ENCODE measurements at regions not wholly inside any gene's neighbourhood (a gene's known extent, or its start where the extent isn't known, plus 50 kb on each side); places are given as distances from the start of the nearest gene placed in this dataset.
A peak's percentile ranks its signal among the peaks of the same experiment; 100 is the strongest.

DNA sequence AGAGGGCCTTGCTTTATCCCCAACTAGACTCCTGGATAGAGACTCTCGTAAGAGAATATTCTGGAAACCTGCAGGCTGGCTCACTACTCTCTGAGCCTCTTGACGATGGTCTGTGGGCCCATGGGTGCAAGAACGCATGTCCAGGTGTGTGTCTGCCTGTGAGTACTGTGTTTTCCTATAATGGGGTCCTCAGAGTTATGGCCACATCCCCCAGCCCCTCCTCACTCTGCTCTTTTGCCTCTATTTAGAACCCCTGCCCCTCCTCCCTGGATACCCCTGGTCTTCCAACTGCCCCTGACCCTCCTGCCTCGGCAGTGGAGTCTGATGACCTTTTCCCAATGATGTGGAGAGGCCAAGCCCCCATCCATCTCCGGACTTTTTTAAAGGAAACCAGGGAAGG is 148.1 kb downstream of the ZFP36L2 start:
- no peak for TF ChIP-seq EP300 (IDR thresholded peaks at IDR 0.05; ENCODE audit: low read depth)
- TF ChIP-seq, protein P1, sequence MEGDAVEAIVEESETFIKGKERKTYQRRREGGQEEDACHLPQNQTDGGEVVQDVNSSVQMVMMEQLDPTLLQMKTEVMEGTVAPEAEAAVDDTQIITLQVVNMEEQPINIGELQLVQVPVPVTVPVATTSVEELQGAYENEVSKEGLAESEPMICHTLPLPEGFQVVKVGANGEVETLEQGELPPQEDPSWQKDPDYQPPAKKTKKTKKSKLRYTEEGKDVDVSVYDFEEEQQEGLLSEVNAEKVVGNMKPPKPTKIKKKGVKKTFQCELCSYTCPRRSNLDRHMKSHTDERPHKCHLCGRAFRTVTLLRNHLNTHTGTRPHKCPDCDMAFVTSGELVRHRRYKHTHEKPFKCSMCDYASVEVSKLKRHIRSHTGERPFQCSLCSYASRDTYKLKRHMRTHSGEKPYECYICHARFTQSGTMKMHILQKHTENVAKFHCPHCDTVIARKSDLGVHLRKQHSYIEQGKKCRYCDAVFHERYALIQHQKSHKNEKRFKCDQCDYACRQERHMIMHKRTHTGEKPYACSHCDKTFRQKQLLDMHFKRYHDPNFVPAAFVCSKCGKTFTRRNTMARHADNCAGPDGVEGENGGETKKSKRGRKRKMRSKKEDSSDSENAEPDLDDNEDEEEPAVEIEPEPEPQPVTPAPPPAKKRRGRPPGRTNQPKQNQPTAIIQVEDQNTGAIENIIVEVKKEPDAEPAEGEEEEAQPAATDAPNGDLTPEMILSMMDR (IDR thresholded peaks at IDR 0.05), result no peak
- no peak for TF ChIP-seq POLR2A (IDR thresholded peaks at IDR 0.05)
- TF ChIP-seq POLR2AphosphoS5 (IDR thresholded peaks at IDR 0.05), result no peak
- in situ Hi-C loops (cut with MboI; ENCODE audit: low pct_ligation_motif_present in 1 of 4, low pct_unique_long_range_greater_than_20kb in 1 of 4, low sequenced_read_pairs in 3 of 4) (no loop called here), intact Hi-C loops (cut with DNase I; ENCODE audit: low total_unique reads) (no loop called here)
- no peak overlapping the region for H3K27ac ChIP-seq
- peaks cover 24 to 50% (median 36%) of the 10 kb centered on the region in 4 donors for H3K4me1 ChIP-seq
- no peaks in the 10 kb centered on the region for H3K9me3 ChIP-seq
- H3K36me3 ChIP-seq, result no peaks in the 10 kb centered on the region
- 80 to 92% methylated on average over 2 to 5 of the region's 5 CpGs for WGBS, 2 donors (ENCODE audit: low coverage in 1 of 2)
- no peaks in the 10 kb centered on the region for H3K27me3 ChIP-seq
- no peak overlapping the region for H3K4me3 ChIP-seq
- DNase-seq, result no peak

DNA sequence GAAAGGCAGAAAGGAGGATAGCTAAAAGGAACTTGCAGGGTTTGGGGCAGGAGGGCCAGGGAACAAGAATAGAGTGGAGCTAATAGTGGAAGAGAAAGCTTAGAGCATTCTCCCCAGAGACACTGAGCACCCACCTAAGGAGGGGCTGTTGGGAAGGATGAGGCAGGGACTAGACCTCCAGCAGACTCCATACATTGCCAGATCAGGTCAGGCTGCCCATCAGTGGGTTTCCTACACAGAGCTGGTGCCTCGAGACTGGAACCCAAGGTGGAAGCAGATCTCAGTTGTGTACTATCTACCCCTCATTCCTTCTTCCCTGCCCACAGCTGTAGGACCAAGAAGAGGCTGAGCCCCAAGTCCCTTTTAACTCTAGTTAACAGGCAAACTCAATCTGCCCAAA is 148.5 kb downstream of the ZFP36L2 start:
- WGBS, 2 donors (ENCODE audit: low coverage in 1 of 2), result 87 to 88% methylated on average over 1 of the region's 1 CpG
- no peaks in the 10 kb centered on the region for H3K36me3 ChIP-seq
- in situ Hi-C loops (cut with MboI; ENCODE audit: low pct_ligation_motif_present in 1 of 4, low pct_unique_long_range_greater_than_20kb in 1 of 4, low sequenced_read_pairs in 3 of 4), result no loop called here
- DNase-seq, result no peak
- TF ChIP-seq, protein P1 (IDR thresholded peaks at IDR 0.05), result no peak
- TF ChIP-seq EP300 (IDR thresholded peaks at IDR 0.05; ENCODE audit: low read depth) (no peak), POLR2AphosphoS5 (IDR thresholded peaks at IDR 0.05) (no peak), POLR2A (IDR thresholded peaks at IDR 0.05) (no peak)
- H3K27ac ChIP-seq, result no peak overlapping the region
- H3K9me3 ChIP-seq, result no peaks in the 10 kb centered on the region
- H3K4me1 ChIP-seq, result peaks cover 23 to 46% (median 33%) of the 10 kb centered on the region in 4 donors
- H3K4me3 ChIP-seq, result no peak overlapping the region
- intact Hi-C loops (cut with DNase I; ENCODE audit: low total_unique reads), result no loop called here
- no peaks in the 10 kb centered on the region for H3K27me3 ChIP-seq

DNA sequence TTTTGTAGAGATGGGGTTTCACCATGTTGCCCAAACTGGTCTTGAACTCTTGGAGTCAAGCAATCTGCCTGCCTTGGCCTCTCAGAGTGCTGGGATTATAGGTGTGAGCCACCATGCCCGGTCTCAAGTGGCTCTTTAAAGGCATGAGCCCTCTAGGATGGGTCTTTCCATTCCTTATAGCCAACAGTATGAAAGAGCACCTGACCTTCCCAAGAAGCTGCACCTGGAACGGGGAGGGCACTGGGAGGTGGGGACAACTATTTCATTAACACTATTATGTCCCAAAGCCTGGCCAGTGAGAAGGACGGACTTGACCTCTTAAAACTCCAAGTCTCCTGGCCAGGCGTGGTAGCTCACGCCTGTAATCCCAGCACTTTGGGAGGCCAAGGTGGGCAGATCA is 149.7 kb downstream of the ZFP36L2 start:
- peaks cover 12 to 35% (median 24%) of the 10 kb centered on the region in 4 donors for H3K4me1 ChIP-seq
- DNase-seq, result no peak
- WGBS, 2 donors (ENCODE audit: low coverage in 1 of 2), result 85% methylated on average over 5 of the region's 5 CpGs; no CpG with 5 or more reads in 1 of the 2 donors

DNA sequence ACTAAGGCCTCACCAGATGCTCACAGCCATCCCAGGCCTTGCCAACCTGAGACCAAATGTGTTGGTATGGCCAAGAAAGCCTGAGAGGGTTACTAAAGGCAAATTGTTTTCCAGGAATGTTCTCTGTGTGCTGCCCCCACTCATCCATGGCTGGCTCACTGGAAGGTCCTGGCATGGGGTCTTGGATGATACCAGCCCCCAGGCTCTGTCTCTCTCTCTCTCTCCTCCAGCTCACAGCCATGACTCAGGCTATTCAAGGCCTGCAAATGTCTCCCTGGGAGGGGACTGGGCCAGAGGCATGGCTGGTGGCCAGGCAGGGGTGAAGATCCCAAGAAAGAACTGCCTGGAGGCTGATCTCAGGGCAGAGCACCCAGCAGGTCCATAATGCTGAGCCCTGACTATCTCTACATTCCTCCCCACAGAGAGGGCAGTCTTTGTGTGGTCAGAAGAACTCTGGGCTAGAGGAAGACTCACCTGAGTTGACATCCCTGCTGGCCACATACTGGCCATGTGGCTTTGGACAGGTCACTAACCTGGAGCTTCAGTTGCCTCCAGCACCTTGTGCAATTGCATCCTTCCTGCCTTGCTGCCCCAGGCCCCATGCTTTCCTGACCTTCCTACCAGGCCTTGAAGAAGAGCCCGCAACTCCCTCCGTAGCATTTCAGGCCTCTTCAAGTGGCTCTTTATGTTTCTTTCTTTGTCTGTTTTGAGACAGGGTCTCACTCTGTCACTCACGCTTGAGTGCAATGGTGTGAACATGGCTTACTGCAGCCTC is 150.4 kb downstream of the ZFP36L2 start:
- Histone ChIP-seq H3K27ac (peak overlapping the region; percentile 53 to 70 (median 68)), H3K27me3 (no peaks in the 10 kb centered on the region), H3K4me3 (no peak overlapping the region), H3K36me3 (no peaks in the 10 kb centered on the region), H3K4me1 (peaks cover 12 to 38% (median 22%) of the 10 kb centered on the region in 4 donors), H3K9me3 (no peaks in the 10 kb centered on the region)
- DNase-seq, result no peak
- intact Hi-C loops (cut with DNase I; ENCODE audit: low total_unique reads) (no loop called here), in situ Hi-C loops (cut with MboI; ENCODE audit: low pct_ligation_motif_present in 1 of 4, low pct_unique_long_range_greater_than_20kb in 1 of 4, low sequenced_read_pairs in 3 of 4) (no loop called here)
- WGBS, 2 donors (ENCODE audit: low coverage in 1 of 2), result 90 to 95% methylated on average over 2 to 3 of the region's 3 CpGs
- TF ChIP-seq EP300 (IDR thresholded peaks at IDR 0.05; ENCODE audit: low read depth), result no peak
- TF ChIP-seq, protein P1 (IDR thresholded peaks at IDR 0.05), result no peak

More for the DNA sequence above, 149.7 kb downstream of the ZFP36L2 start:
- in situ Hi-C loops (cut with MboI; ENCODE audit: low pct_ligation_motif_present in 1 of 4, low pct_unique_long_range_greater_than_20kb in 1 of 4, low sequenced_read_pairs in 3 of 4), result no loop called here
- no peaks in the 10 kb centered on the region for H3K36me3 ChIP-seq
- no peaks in the 10 kb centered on the region for H3K27me3 ChIP-seq
- intact Hi-C loops (cut with DNase I; ENCODE audit: low total_unique reads), result no loop called here
- no peak overlapping the region for H3K4me3 ChIP-seq
- H3K27ac ChIP-seq, result peak overlapping the region in 2 of 4 donors; percentile 53 to 68
- H3K9me3 ChIP-seq, result no peaks in the 10 kb centered on the region
- TF ChIP-seq EP300 (IDR thresholded peaks at IDR 0.05; ENCODE audit: low read depth) (no peak), POLR2AphosphoS5 (IDR thresholded peaks at IDR 0.05) (no peak), POLR2A (IDR thresholded peaks at IDR 0.05) (no peak)
- TF ChIP-seq, protein P1 (IDR thresholded peaks at IDR 0.05), result no peak

All from transverse colon (tissue), 4 donors.